Esophagus squamous epithelium (tissue), 4 donors: ENCODE measurements at regions not wholly inside any gene's neighbourhood (a gene's known extent, or its start where the extent isn't known, plus 50 kb on each side); places are given as distances from the start of the nearest gene placed in this dataset.

Source experiments
- CTCF ChIP-seq, 6 experiments: fragments of 450-650 bp in 4 of 6; fragments of 200-600 bp in 2 of 6; sonication (generic) in 2 of 6; IDR thresholded peaks; one replicate each; pipeline ENCODE4 v1.5.1; 2016 to 2019; ENCODE audit warnings: antibody characterized with exemption in 6 of 6, mild to moderate bottlenecking in 4 of 6, moderate library complexity in 4 of 6
- POLR2A ChIP-seq, 4 donors: fragments of 450-650 bp; IDR thresholded peaks; one replicate each; pipeline ENCODE4 v1.6.1; 2017; ENCODE audit warnings: antibody characterized with exemption in 4 of 4, mild to moderate bottlenecking in 4 of 4, moderate library complexity in 3 of 4

GRCh38 chr4:92251711-92252110 is 52.1 kb upstream of the GRID2 start:
- no peak for TF ChIP-seq CTCF (IDR thresholded peaks at IDR 0.05)
- no peak for TF ChIP-seq POLR2A (IDR thresholded peaks at IDR 0.05)
